HepG2 (cell line): ENCODE measurements at regions not wholly inside any gene's neighbourhood (a gene's known extent, or its start where the extent isn't known, plus 50 kb on each side); places are given as distances from the start of the nearest gene placed in this dataset.

ENCODE experiments used
- CEBPG ChIP-seq: IDR thresholded peaks from 2 replicates; pipeline ENCODE4 v1.6.1; 2016
- ELF1 ChIP-seq: sonication (generic); formaldehyde crosslinking; IDR thresholded peaks from 2 replicates; pipeline ENCODE4 v1.4.0; 2020; ENCODE audit warnings: missing genetic modification reagents
- GABPB1 ChIP-seq: IDR thresholded peaks from 2 replicates; pipeline ENCODE4 v1.6.1; 2016; ENCODE audit warnings: mild to moderate bottlenecking, missing genetic modification reagents, moderate library complexity, missing compliant biosample characterization
- HNRNPK ChIP-seq: fragments of 200-400 bp; formaldehyde crosslinking; IDR thresholded peaks from 2 replicates; pipeline ENCODE4 v1.6.1; 2018; ENCODE audit warnings: low read length, low read depth, moderate library complexity, mild to moderate bottlenecking; ENCODE audit not compliant: poor library complexity, severe bottlenecking
- MAZ ChIP-seq, 2 experiments: sonication (generic) in 1 of 2; formaldehyde crosslinking in 1 of 2; IDR thresholded peaks; 2 replicates each; pipeline versions ENCODE4 v1.5.0 to v1.6.1; 2012 to 2020; ENCODE audit warnings: low read depth in 2 of 2, mild to moderate bottlenecking in 2 of 2, borderline replicate concordance in 1 of 2, improper control_type of control experiment in 1 of 2, low read length in 1 of 2, missing genetic modification reagents in 1 of 2, moderate library complexity in 1 of 2
- NR2C2 ChIP-seq: sonication (generic); formaldehyde crosslinking; IDR thresholded peaks from 2 replicates; pipeline ENCODE4 v1.4.0; 2020; ENCODE audit warnings: missing genetic modification reagents, mild to moderate bottlenecking, moderate library complexity, borderline replicate concordance
- REL ChIP-seq: sonication (generic); formaldehyde crosslinking; conservative IDR thresholded peaks from 2 replicates; pipeline ENCODE4 v1.8.0; 2022; ENCODE audit warnings: mild to moderate bottlenecking, missing genetic modification reagents, moderate library complexity
- RFX5 ChIP-seq: IDR thresholded peaks from 2 replicates; pipeline ENCODE4 v1.6.1; 2011; ENCODE audit warnings: low read depth, low read length, improper control_type of control experiment
- SMC3 ChIP-seq: IDR thresholded peaks from 2 replicates; pipeline ENCODE4 v1.6.1; 2011; ENCODE audit warnings: low read length, improper control_type of control experiment
- ZC3H4 ChIP-seq: sonication (generic); formaldehyde crosslinking; IDR thresholded peaks from 2 replicates; pipeline ENCODE4 v1.4.0; 2020; ENCODE audit warnings: missing genetic modification reagents, borderline replicate concordance
- ZKSCAN1 ChIP-seq: fragments of 150-350 bp; IDR thresholded peaks from 2 replicates; pipeline ENCODE4 v1.6.1; 2014; ENCODE audit warnings: low read length
- ZNF143 ChIP-seq: sonication (generic); formaldehyde crosslinking; IDR thresholded peaks from 2 replicates; pipeline ENCODE4 v1.4.0; 2020; ENCODE audit warnings: missing genetic modification reagents
- ZNF224 ChIP-seq: sonication (generic); formaldehyde crosslinking; IDR thresholded peaks from 2 replicates; pipeline ENCODE4 v1.5.0; 2020; ENCODE audit warnings: mild to moderate bottlenecking, missing genetic modification reagents
- ZNF567 ChIP-seq: sonication (generic); formaldehyde crosslinking; IDR thresholded peaks from 2 replicates; pipeline ENCODE4 v1.8.1; 2023; ENCODE audit warnings: mild to moderate bottlenecking, missing genetic modification reagents, borderline replicate concordance
- ZNF678 ChIP-seq: sonication (generic); formaldehyde crosslinking; IDR thresholded peaks from 2 replicates; pipeline ENCODE4 v1.4.0; 2020; ENCODE audit warnings: mild to moderate bottlenecking, missing genetic modification reagents
- ZNF878 ChIP-seq: sonication (generic); formaldehyde crosslinking; IDR thresholded peaks from 2 replicates; pipeline ENCODE4 v1.8.1; 2023; ENCODE audit warnings: mild to moderate bottlenecking, missing genetic modification reagents, moderate library complexity
- ZSCAN21 ChIP-seq: sonication (generic); formaldehyde crosslinking; IDR thresholded peaks from 2 replicates; pipeline ENCODE4 v1.8.0; 2022; ENCODE audit warnings: mild to moderate bottlenecking, missing genetic modification reagents, moderate library complexity, borderline replicate concordance
- TF ChIP-seq, protein P1 (sequence below): IDR thresholded peaks from 2 replicates; pipeline ENCODE4 v1.4.0; 2020; ENCODE audit warnings: mild to moderate bottlenecking, missing genetic modification reagents
- TF ChIP-seq, protein P2 (sequence below): sonication (generic); formaldehyde crosslinking; IDR thresholded peaks from 2 replicates; pipeline ENCODE4 v1.8.1; 2023; ENCODE audit warnings: mild to moderate bottlenecking, missing genetic modification reagents
- TF ChIP-seq, protein P3 (sequence below): sonication (generic); formaldehyde crosslinking; conservative IDR thresholded peaks from 2 replicates; pipeline ENCODE4 v1.8.0; 2022; ENCODE audit warnings: low read depth, missing genetic modification reagents

DNA sequence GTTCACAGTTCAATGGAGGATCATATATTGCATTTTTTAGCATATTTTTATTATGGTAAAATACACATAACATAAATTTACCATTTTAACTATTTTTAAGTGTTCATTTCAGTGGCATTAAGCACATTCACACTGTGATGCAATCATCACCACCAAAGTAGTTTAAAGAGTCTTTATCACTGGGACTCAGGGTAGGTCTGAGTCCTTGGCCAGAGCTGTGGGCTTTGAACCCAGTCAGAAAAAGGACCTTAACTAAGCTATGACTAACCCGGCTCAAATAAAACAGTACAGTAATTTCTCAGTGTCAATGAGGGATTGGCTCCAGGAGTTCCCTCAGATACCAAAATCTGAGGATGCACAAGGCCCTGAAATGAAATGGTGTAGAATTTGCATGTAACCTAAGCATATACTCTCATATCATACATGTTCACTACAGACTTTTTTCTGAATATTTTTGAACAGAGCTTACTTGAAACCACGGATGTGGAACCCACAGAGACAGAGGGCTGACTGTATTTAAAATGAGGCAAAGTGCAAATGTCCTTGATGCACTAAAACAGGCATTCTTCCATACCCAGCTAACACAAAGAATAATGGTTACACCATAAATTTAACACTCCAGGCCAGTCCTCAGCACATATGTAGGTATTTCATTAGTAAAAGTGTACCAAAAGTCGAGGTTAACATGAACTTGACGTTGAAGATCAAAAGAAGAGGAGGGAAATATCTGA is 246.2 kb downstream of the LNPK start (continued):
- no peak for TF ChIP-seq ZNF567
- TF ChIP-seq ZNF224 = no peak
- TF ChIP-seq ZKSCAN1 = no peak
- no peak for TF ChIP-seq MAZ (IDR thresholded peaks at IDR 0.05; ENCODE audit: borderline replicate concordance, low read depth, low read length)
- TF ChIP-seq MAZ (CRISPR knock-in tag; IDR thresholded peaks at IDR 0.05; ENCODE audit: low read depth) = no peak
- TF ChIP-seq, protein P1, sequence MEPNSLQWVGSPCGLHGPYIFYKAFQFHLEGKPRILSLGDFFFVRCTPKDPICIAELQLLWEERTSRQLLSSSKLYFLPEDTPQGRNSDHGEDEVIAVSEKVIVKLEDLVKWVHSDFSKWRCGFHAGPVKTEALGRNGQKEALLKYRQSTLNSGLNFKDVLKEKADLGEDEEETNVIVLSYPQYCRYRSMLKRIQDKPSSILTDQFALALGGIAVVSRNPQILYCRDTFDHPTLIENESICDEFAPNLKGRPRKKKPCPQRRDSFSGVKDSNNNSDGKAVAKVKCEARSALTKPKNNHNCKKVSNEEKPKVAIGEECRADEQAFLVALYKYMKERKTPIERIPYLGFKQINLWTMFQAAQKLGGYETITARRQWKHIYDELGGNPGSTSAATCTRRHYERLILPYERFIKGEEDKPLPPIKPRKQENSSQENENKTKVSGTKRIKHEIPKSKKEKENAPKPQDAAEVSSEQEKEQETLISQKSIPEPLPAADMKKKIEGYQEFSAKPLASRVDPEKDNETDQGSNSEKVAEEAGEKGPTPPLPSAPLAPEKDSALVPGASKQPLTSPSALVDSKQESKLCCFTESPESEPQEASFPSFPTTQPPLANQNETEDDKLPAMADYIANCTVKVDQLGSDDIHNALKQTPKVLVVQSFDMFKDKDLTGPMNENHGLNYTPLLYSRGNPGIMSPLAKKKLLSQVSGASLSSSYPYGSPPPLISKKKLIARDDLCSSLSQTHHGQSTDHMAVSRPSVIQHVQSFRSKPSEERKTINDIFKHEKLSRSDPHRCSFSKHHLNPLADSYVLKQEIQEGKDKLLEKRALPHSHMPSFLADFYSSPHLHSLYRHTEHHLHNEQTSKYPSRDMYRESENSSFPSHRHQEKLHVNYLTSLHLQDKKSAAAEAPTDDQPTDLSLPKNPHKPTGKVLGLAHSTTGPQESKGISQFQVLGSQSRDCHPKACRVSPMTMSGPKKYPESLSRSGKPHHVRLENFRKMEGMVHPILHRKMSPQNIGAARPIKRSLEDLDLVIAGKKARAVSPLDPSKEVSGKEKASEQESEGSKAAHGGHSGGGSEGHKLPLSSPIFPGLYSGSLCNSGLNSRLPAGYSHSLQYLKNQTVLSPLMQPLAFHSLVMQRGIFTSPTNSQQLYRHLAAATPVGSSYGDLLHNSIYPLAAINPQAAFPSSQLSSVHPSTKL (CRISPR knock-in tag) = 0 out of 2 replicates have a peak, but pooled peaks have one; percentile 36
- TF ChIP-seq ZC3H4 (CRISPR knock-in tag) = no peak
- TF ChIP-seq GABPB1 = no peak
- TF ChIP-seq NR2C2 (CRISPR knock-in tag) = no peak
- TF ChIP-seq REL (CRISPR knock-in tag) = no peak
- TF ChIP-seq, protein P2, sequence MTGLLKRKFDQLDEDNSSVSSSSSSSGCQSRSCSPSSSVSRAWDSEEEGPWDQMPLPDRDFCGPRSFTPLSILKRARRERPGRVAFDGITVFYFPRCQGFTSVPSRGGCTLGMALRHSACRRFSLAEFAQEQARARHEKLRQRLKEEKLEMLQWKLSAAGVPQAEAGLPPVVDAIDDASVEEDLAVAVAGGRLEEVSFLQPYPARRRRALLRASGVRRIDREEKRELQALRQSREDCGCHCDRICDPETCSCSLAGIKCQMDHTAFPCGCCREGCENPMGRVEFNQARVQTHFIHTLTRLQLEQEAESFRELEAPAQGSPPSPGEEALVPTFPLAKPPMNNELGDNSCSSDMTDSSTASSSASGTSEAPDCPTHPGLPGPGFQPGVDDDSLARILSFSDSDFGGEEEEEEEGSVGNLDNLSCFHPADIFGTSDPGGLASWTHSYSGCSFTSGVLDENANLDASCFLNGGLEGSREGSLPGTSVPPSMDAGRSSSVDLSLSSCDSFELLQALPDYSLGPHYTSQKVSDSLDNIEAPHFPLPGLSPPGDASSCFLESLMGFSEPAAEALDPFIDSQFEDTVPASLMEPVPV = no peak
- TF ChIP-seq RFX5 = no peak
- no peak for TF ChIP-seq ZNF878 (CRISPR knock-in tag)
- TF ChIP-seq ZSCAN21 (CRISPR knock-in tag) = no peak
- no peak for TF ChIP-seq ZNF143 (CRISPR knock-in tag)
- no peak for TF ChIP-seq ZNF678 (CRISPR knock-in tag)
- TF ChIP-seq CEBPG = peak; percentile 87
- TF ChIP-seq, protein P3, sequence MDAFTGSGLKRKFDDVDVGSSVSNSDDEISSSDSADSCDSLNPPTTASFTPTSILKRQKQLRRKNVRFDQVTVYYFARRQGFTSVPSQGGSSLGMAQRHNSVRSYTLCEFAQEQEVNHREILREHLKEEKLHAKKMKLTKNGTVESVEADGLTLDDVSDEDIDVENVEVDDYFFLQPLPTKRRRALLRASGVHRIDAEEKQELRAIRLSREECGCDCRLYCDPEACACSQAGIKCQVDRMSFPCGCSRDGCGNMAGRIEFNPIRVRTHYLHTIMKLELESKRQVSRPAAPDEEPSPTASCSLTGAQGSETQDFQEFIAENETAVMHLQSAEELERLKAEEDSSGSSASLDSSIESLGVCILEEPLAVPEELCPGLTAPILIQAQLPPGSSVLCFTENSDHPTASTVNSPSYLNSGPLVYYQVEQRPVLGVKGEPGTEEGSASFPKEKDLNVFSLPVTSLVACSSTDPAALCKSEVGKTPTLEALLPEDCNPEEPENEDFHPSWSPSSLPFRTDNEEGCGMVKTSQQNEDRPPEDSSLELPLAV (CRISPR knock-in tag) = no peak
- TF ChIP-seq HNRNPK = no peak
- no peak for TF ChIP-seq SMC3
- TF ChIP-seq ELF1 = no peak
